T47D (cell line): ENCODE measurements at regions not wholly inside any gene's neighbourhood (a gene's known extent, or its start where the extent isn't known, plus 50 kb on each side); places are given as distances from the start of the nearest gene placed in this dataset.
"Not testable (repeated sequence)": the region's sequence is repeated elsewhere in the genome, so short reads cannot be mapped to it uniquely, and the experiment has no call there.

Experiments
- DNase-seq, 2 experiments: peaks; one replicate each; pipeline versions ENCODE4 v3.0.0 to v3.0.0-alpha.2; 2011 to 2012; ENCODE audit warnings: low read depth in 1 of 2, low spot score in 1 of 2
- JUND ChIP-seq: IDR thresholded peaks from 2 replicates; pipeline ENCODE4 v1.6.1; 2012; ENCODE audit warnings: low read depth
- in situ Hi-C: cut with HindIII; loops from 2 replicates; pipeline ENCODE4 v1.10.0; 2016; ENCODE audit warnings: low sequenced_read_pairs, low pct_unique_long_range_greater_than_20kb

DNA sequence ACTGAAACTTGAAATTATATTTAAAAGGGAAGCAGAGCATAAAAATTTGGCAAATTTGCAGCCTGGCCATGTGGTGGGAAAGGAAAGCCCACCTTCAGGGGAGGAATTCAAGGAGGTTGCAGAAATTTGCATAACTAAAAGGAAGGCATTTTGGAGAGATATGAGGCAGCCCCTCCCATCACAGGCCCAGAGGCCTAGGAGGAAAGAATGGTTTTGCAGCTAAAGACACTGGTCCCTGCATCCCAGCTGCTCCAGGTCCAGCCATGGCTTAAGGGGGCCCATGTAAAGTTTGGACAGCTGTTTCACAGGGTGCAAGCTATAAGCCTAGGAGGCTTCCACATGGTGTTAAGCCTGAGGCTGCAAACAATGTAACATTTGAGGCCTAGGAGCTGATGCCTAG, 212.5 kb downstream of the NNT start:
- in situ Hi-C loops, result no loop called here
- DNase-seq, result no peak
- no peak for TF ChIP-seq JUND

DNA sequence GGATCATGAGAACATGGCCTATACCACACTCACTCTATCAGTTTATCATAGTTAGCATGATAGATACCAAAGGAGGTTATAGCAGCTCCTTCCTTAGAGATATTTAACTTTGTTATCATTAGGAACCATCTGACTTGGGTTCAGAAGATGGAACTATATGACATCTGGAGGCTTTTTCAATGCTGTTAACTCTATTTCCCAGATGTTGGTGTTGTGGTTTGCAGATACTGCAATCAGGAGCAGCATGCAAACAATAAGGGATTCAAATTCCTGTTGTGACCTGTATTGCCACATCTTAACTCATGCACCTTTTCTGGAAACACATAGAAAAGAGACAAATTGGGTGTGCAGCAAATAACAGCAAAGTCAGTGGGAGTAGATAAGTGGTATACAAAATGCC, 201.7 kb downstream of the NNT start:
- no peak for TF ChIP-seq JUND
- in situ Hi-C loops, result no loop called here

DNA sequence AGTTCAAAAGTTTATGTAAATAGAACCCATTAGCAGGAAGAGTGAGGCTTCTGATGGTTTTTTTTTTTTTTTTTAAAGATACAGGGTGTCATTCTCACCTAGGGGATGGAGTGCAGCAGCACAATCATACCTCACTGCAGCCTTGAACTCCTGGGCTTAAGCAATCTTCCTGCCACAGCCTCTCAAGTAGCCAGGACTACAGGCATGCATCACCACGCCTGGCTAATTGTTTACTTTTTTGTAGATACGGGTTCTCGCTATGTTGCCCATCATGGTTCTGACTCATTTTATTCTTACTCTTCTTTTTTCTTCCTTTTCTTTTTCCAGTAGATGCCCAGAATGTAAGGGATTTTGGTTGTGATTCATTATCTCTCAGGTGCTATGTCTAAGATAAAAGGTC, 201.1 kb downstream of the NNT start:
- no peak for TF ChIP-seq JUND
- in situ Hi-C loops, result no loop called here
- no peak for DNase-seq

More for the DNA sequence above, 201.7 kb downstream of the NNT start:
- DNase-seq, result no peak

DNA sequence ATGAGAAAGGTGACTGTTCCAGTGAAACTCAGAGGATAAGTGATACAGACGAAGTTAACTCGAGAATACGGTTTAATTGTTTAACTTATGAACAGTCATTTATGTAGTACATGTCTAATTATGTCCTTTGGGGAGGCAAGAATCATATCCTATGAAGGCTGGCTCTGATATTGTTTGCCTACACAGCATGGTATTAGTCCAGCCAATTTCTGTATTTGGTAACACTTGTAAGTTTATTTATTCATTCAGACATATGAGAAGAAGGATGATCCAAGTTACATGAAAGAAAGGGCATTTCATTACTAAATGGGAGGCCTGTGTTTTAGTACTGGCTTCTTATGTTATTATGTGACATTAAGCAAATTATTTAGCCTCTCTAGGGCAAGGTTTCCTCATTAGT, 199.7 kb downstream of the NNT start:
- in situ Hi-C loops, result no loop called here
- TF ChIP-seq JUND, result no peak
- no peak for DNase-seq

DNA sequence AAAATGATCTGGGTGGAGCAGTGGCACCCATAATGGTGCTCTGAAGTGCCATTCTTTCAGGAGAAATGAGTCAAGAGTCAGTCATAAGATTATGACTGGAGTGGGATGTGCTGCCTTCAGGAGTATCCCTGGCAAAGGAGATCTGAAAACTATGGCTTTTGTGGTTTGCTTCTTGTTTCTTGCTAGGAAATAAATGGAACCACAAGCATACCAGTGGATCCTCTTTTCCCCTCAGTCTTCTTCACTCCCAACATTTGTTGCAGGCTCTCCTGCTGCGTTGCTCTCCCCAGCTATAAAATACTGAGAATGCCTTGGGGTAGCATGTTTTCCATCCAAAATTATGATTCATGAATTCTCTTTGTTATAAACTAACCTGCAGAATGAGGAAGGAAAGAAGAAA, 199.1 kb downstream of the NNT start:
- DNase-seq, result no peak
- in situ Hi-C loops, result no loop called here
- TF ChIP-seq JUND, result no peak

DNA sequence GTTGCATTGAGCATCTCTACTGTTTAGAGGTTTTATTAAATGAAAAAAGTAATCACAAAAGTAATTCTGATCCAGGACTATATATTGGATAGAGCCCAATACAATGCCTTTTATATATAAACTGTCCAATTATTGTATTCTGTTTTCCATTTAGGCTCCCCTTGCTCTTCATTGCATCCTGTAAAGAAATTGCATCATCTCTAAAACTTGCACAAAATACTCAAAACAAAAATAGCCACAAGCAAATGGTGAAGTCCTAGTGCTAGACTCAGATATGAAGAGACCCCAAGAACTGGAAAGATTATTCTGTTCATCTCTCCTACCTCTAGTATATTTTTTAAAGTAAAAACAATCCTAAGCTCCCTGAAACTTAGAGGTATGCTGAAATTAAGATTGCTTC, 195.8 kb downstream of the NNT start:
- DNase-seq, result no peak
- in situ Hi-C loops, result no loop called here
- TF ChIP-seq JUND, result no peak

DNA sequence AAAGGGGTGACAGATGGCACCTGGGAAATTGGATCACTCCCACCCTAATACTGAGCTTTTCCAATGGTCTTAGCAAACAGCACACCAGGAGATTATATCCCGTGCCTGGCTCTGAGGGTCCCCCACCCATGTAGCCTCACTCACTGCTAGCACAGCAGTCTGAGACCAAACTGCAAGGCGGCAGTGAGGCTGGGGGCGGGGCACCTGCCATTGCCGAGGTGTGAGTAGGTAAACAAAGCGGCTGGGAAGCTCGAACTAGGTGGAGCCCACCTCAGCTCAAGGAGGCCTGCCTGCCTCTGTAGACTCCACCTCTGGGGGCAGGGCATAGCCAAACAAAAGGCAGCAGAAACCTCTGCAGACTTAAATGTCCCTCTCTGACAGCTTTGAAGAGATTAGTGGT, 188.9 kb downstream of the NNT start:
- DNase-seq, in situ Hi-C loops: not testable (repeated sequence)

DNA sequence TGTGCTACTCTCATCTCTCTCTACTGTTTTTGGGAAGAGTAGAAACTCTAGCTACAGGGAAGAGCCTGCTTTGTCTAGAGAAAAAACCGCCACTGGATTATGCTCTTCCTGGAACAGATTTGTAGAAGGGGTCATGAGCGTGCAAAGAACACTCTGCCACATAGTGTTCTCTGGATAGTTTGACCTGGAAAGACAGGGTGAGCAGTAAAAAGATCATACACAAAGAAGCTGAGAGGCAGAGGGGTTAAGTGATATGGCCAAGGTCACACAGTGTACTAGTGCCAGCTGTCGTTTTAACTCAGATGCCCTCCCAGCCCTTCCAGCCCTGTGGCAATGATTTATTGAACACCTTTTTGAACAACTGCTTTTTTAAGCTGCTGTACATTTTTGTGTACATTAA, 182.2 kb downstream of the NNT start:
- in situ Hi-C loops, result no loop called here
- no peak for DNase-seq
- no peak for TF ChIP-seq JUND

DNA sequence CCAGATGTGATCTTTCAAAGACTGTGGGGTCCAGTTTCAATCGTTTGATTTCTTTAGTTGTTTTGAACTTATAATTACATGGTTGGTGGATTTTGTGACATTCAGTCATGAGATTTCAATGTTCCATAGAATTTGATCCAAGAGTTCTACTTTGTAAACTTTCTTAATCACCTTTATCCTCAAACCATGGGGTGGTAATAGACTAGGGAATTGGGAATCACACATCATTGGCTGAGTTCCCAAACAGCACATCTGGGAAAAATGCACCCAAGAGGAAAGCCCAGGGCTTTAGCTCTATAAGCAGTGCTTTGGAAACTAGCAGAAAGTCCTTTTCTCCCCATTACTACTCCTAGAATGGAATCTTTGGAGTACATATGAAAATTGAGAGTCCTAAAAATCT, 177.6 kb downstream of the NNT start:
- in situ Hi-C loops, result no loop called here
- TF ChIP-seq JUND, result no peak
- DNase-seq, result no peak

DNA sequence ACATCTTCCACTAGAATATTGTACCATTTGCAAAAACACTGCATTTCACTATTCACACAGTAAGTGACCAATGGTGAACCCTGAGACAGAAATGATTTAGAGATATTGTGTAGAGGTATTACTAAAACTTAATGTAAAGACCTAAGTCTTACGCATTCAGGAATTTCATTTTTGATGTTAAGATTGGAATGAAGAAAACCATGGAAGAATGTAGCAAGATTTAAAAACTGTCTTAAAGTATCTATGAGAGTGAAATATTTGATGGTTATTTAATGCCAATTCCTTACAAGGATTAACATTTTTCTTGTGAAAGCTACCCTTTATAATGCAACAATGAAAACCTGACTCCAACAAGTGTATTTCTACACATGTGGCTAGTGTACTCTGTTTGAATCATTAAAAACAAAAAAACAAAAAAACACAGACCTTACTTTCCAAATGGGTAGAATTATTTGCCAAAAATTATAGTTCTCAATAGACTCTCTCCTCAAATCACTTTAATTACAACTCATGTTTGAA, 172.0 kb downstream of the NNT start:
- DNase-seq, result no peak
- in situ Hi-C loops, result no loop called here
- TF ChIP-seq JUND, result no peak

DNA sequence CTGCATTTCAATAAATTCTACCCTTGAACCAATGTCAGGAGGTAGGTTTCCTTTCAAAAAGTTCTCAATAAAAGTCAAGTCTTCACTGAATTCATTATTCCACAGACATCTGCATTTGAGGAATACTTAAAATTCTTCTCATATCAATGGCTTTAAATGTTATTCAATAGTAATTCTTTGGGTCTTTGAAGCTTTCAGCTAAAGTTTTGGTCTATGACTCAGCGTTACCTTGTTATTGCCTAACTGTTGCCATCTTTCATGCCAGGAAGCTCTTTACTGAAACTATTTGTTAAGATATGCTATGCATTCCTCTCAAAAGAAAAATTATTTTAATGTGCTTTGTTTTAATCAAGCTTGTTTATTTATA, 170.5 kb downstream of the NNT start:
- no peak for DNase-seq
- in situ Hi-C loops, result no loop called here
- TF ChIP-seq JUND, result no peak

DNA sequence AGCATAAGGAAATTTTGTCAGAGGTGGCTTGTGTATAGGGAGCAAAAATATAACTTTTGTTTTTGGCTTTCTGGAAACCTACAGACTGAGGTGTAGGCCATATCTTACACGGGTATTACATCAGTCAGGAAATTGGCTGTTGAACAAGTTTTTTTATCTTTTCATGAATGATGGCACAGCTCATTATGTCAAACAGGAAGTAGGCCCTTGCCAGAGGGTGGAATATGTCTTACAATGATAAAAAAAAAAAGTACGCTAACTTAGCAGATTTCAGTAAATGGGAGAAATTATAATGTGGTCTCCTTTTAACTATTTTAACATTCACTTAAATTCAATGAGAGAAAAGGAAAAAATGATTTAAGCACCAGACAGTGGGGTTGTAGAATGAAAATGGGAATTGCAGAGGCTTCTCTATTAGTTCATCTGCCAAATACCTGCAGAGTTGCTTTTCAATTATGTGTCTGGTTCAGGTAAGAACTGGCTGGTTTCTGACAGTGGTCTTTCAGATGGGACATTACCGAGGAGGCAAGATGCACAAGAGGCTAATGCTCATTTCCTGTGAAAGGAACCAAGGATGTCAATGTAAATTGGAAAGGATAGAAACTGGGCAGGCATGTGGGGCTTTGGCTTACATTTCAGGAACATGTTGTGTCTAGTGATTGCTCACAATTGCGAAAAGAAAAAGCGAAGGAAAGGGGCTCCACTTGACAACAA, 169.9 kb downstream of the NNT start:
- in situ Hi-C loops, result no loop called here
- no peak for DNase-seq
- no peak for TF ChIP-seq JUND

DNA sequence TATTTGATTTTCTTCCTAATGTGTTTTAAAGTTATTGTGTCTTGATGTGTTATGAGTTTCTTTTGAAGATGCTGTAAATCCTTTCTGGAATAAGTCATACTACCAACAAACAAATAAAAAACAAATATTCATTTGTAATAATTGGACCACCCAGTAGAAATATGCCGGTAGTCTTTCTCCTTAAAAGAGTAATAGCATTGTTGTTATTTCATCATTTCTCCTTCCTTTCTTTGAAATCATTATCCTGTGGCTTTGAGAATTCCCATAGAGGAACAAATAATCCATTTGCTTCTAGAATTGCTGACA, 169.4 kb downstream of the NNT start:
- in situ Hi-C loops, result no loop called here
- no peak for TF ChIP-seq JUND
- no peak for DNase-seq

DNA sequence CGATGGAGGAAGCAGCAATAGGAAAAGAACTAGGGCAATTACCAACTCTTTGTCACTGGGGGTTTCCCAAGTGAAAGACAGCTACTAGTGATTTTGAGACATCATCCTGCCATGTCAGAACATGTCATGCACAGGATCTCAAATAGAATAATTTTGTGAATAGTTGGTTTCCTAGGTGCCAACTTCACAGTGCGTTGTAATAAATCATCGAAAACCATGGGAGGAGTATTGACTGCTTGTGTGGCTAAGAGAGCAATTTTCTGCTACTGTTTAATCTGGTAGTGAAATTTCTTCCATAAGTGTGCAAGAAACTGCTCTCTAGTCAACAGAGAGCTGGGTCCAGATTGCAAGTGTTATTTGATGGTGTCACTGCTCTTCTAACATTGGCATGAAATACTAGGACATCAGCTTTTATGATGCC, 168.6 kb downstream of the NNT start:
- TF ChIP-seq JUND, result no peak
- in situ Hi-C loops, result no loop called here
- DNase-seq, result no peak
